ENCODE measurements at regions not wholly inside any gene's neighbourhood (a gene's known extent, or its start where the extent isn't known, plus 50 kb on each side); places are given as distances from the start of the nearest gene placed in this dataset.

GRCh38 chr13:22642088-22642487, 538.7 kb upstream of the SGCG start:
- Histone ChIP-seq H3K9me3 (ENCODE audit: control insufficient read depth in 1 of 2, low read length in 2 of 2) (no peaks in the 10 kb centered on the region), H3K9ac (ENCODE audit: low read depth in 1 of 2, low read length in 2 of 2) (no peak overlapping the region), H3K4me3 (ENCODE audit: low read depth in 1 of 2, low read length in 2 of 2) (no peak overlapping the region), H3K36me3 (ENCODE audit: control insufficient read depth in 1 of 2, insufficient read depth in 2 of 2, low read length in 2 of 2) (no peaks in the 10 kb centered on the region), H3K27ac (ENCODE audit: low read depth, low read length) (no peak overlapping the region), H3K27me3 (ENCODE audit: control insufficient read depth in 1 of 2, insufficient read depth in 2 of 2, low read length in 2 of 2) (no peaks in the 10 kb centered on the region), H3K4me1 (ENCODE audit: control insufficient read depth in 1 of 2, insufficient read depth in 2 of 2, low read length in 2 of 2) (no peaks in the 10 kb centered on the region)

- no peaks in the 10 kb centered on the region for H3K4me1 ChIP-seq (ENCODE audit: control insufficient read depth in 1 of 2, insufficient read depth in 2 of 2, low read length in 2 of 2)
- no peak overlapping the region for H3K9ac ChIP-seq (ENCODE audit: low read depth in 1 of 2, low read length in 2 of 2)
- H3K9me3 ChIP-seq (ENCODE audit: control insufficient read depth in 1 of 2, low read length in 2 of 2), result no peaks in the 10 kb centered on the region
- no peak overlapping the region for H3K27ac ChIP-seq (ENCODE audit: low read depth, low read length)
- H3K36me3 ChIP-seq (ENCODE audit: control insufficient read depth in 1 of 2, insufficient read depth in 2 of 2, low read length in 2 of 2), result no peaks in the 10 kb centered on the region
- no peaks in the 10 kb centered on the region for H3K27me3 ChIP-seq (ENCODE audit: control insufficient read depth in 1 of 2, insufficient read depth in 2 of 2, low read length in 2 of 2)
- no peak overlapping the region for H3K4me3 ChIP-seq (ENCODE audit: low read depth in 1 of 2, low read length in 2 of 2)
Observed at GRCh38 chr13:22644941-22645340, 535.8 kb upstream of the SGCG start.

GRCh38 chr13:22647156-22647850, 533.5 kb upstream of the SGCG start:
- H3K4me1 ChIP-seq (ENCODE audit: control insufficient read depth in 1 of 2, insufficient read depth in 2 of 2, low read length in 2 of 2), result no peaks in the 10 kb centered on the region
- no peaks in the 10 kb centered on the region for H3K36me3 ChIP-seq (ENCODE audit: control insufficient read depth in 1 of 2, insufficient read depth in 2 of 2, low read length in 2 of 2)
- H3K9me3 ChIP-seq (ENCODE audit: control insufficient read depth in 1 of 2, low read length in 2 of 2), result no peaks in the 10 kb centered on the region
- no peak overlapping the region for H3K9ac ChIP-seq (ENCODE audit: low read depth in 1 of 2, low read length in 2 of 2)
- no peak overlapping the region for H3K4me3 ChIP-seq (ENCODE audit: low read depth in 1 of 2, low read length in 2 of 2)
- H3K27me3 ChIP-seq (ENCODE audit: control insufficient read depth in 1 of 2, insufficient read depth in 2 of 2, low read length in 2 of 2), result no peaks in the 10 kb centered on the region
- H3K27ac ChIP-seq (ENCODE audit: low read depth, low read length), result no peak overlapping the region

- Histone ChIP-seq H3K4me1 (ENCODE audit: control insufficient read depth in 1 of 2, insufficient read depth in 2 of 2, low read length in 2 of 2) (no peaks in the 10 kb centered on the region), H3K9me3 (ENCODE audit: control insufficient read depth in 1 of 2, low read length in 2 of 2) (no peaks in the 10 kb centered on the region), H3K27ac (ENCODE audit: low read depth, low read length) (no peak overlapping the region), H3K36me3 (ENCODE audit: control insufficient read depth in 1 of 2, insufficient read depth in 2 of 2, low read length in 2 of 2) (no peaks in the 10 kb centered on the region), H3K27me3 (ENCODE audit: control insufficient read depth in 1 of 2, insufficient read depth in 2 of 2, low read length in 2 of 2) (no peaks in the 10 kb centered on the region), H3K9ac (ENCODE audit: low read depth in 1 of 2, low read length in 2 of 2) (no peak overlapping the region), H3K4me3 (ENCODE audit: low read depth in 1 of 2, low read length in 2 of 2) (no peak overlapping the region)
Observed at GRCh38 chr13:22648320-22648801, 532.4 kb upstream of the SGCG start.

GRCh38 chr13:22652796-22653195, 528.0 kb upstream of the SGCG start:
- Histone ChIP-seq H3K9ac (ENCODE audit: low read depth in 1 of 2, low read length in 2 of 2) (no peak overlapping the region), H3K27ac (ENCODE audit: low read depth, low read length) (no peak overlapping the region), H3K4me3 (ENCODE audit: low read depth in 1 of 2, low read length in 2 of 2) (no peak overlapping the region)

GRCh38 chr13:22653866-22654265, 526.9 kb upstream of the SGCG start:
- Histone ChIP-seq H3K36me3 (ENCODE audit: control insufficient read depth in 1 of 2, insufficient read depth in 2 of 2, low read length in 2 of 2) (no peaks in the 10 kb centered on the region), H3K4me3 (ENCODE audit: low read depth in 1 of 2, low read length in 2 of 2) (no peak overlapping the region), H3K4me1 (ENCODE audit: control insufficient read depth in 1 of 2, insufficient read depth in 2 of 2, low read length in 2 of 2) (no peaks in the 10 kb centered on the region), H3K27ac (ENCODE audit: low read depth, low read length) (no peak overlapping the region), H3K9me3 (ENCODE audit: control insufficient read depth in 1 of 2, low read length in 2 of 2) (no peaks in the 10 kb centered on the region), H3K9ac (ENCODE audit: low read depth in 1 of 2, low read length in 2 of 2) (no peak overlapping the region), H3K27me3 (ENCODE audit: control insufficient read depth in 1 of 2, insufficient read depth in 2 of 2, low read length in 2 of 2) (no peaks in the 10 kb centered on the region)

More at GRCh38 chr13:22652796-22653195, 528.0 kb upstream of the SGCG start:
- no peaks in the 10 kb centered on the region for H3K9me3 ChIP-seq (ENCODE audit: control insufficient read depth in 1 of 2, low read length in 2 of 2)
- no peaks in the 10 kb centered on the region for H3K27me3 ChIP-seq (ENCODE audit: control insufficient read depth in 1 of 2, insufficient read depth in 2 of 2, low read length in 2 of 2)
- no peaks in the 10 kb centered on the region for H3K36me3 ChIP-seq (ENCODE audit: control insufficient read depth in 1 of 2, insufficient read depth in 2 of 2, low read length in 2 of 2)
- H3K4me1 ChIP-seq (ENCODE audit: control insufficient read depth in 1 of 2, insufficient read depth in 2 of 2, low read length in 2 of 2), result no peaks in the 10 kb centered on the region

GRCh38 chr13:22655106-22655852, 525.5 kb upstream of the SGCG start:
- no peaks in the 10 kb centered on the region for H3K27me3 ChIP-seq (ENCODE audit: control insufficient read depth in 1 of 2, insufficient read depth in 2 of 2, low read length in 2 of 2)
- no peaks in the 10 kb centered on the region for H3K4me1 ChIP-seq (ENCODE audit: control insufficient read depth in 1 of 2, insufficient read depth in 2 of 2, low read length in 2 of 2)
- no peak overlapping the region for H3K4me3 ChIP-seq (ENCODE audit: low read depth in 1 of 2, low read length in 2 of 2)
- H3K9ac ChIP-seq (ENCODE audit: low read depth in 1 of 2, low read length in 2 of 2), result no peak overlapping the region
- no peaks in the 10 kb centered on the region for H3K9me3 ChIP-seq (ENCODE audit: control insufficient read depth in 1 of 2, low read length in 2 of 2)
- H3K36me3 ChIP-seq (ENCODE audit: control insufficient read depth in 1 of 2, insufficient read depth in 2 of 2, low read length in 2 of 2), result no peaks in the 10 kb centered on the region
- no peak overlapping the region for H3K27ac ChIP-seq (ENCODE audit: low read depth, low read length)

GRCh38 chr13:22662771-22663170, 518.0 kb upstream of the SGCG start:
- no peaks in the 10 kb centered on the region for H3K4me1 ChIP-seq (ENCODE audit: control insufficient read depth in 1 of 2, insufficient read depth in 2 of 2, low read length in 2 of 2)

GRCh38 chr13:22665506-22665905, 515.3 kb upstream of the SGCG start:
- H3K36me3 ChIP-seq (ENCODE audit: control insufficient read depth in 1 of 2, insufficient read depth in 2 of 2, low read length in 2 of 2), result no peaks in the 10 kb centered on the region
- no peak overlapping the region for H3K9ac ChIP-seq (ENCODE audit: low read depth in 1 of 2, low read length in 2 of 2)
- no peak overlapping the region for H3K4me3 ChIP-seq (ENCODE audit: low read depth in 1 of 2, low read length in 2 of 2)
- no peaks in the 10 kb centered on the region for H3K9me3 ChIP-seq (ENCODE audit: control insufficient read depth in 1 of 2, low read length in 2 of 2)
- no peak overlapping the region for H3K27ac ChIP-seq (ENCODE audit: low read depth, low read length)
- no peaks in the 10 kb centered on the region for H3K27me3 ChIP-seq (ENCODE audit: control insufficient read depth in 1 of 2, insufficient read depth in 2 of 2, low read length in 2 of 2)
- H3K4me1 ChIP-seq (ENCODE audit: control insufficient read depth in 1 of 2, insufficient read depth in 2 of 2, low read length in 2 of 2), result no peaks in the 10 kb centered on the region

More at GRCh38 chr13:22662771-22663170, 518.0 kb upstream of the SGCG start:
- no peak overlapping the region for H3K9ac ChIP-seq (ENCODE audit: low read depth in 1 of 2, low read length in 2 of 2)
- no peaks in the 10 kb centered on the region for H3K27me3 ChIP-seq (ENCODE audit: control insufficient read depth in 1 of 2, insufficient read depth in 2 of 2, low read length in 2 of 2)
- H3K27ac ChIP-seq (ENCODE audit: low read depth, low read length), result no peak overlapping the region
- no peaks in the 10 kb centered on the region for H3K9me3 ChIP-seq (ENCODE audit: control insufficient read depth in 1 of 2, low read length in 2 of 2)
- no peak overlapping the region for H3K4me3 ChIP-seq (ENCODE audit: low read depth in 1 of 2, low read length in 2 of 2)
- no peaks in the 10 kb centered on the region for H3K36me3 ChIP-seq (ENCODE audit: control insufficient read depth in 1 of 2, insufficient read depth in 2 of 2, low read length in 2 of 2)

GRCh38 chr13:22690756-22691155, 490.0 kb upstream of the SGCG start:
- no peaks in the 10 kb centered on the region for H3K36me3 ChIP-seq (ENCODE audit: control insufficient read depth in 1 of 2, insufficient read depth in 2 of 2, low read length in 2 of 2)
- H3K4me3 ChIP-seq (ENCODE audit: low read depth in 1 of 2, low read length in 2 of 2), result no peak overlapping the region
- no peaks in the 10 kb centered on the region for H3K4me1 ChIP-seq (ENCODE audit: control insufficient read depth in 1 of 2, insufficient read depth in 2 of 2, low read length in 2 of 2)
- no peaks in the 10 kb centered on the region for H3K27me3 ChIP-seq (ENCODE audit: control insufficient read depth in 1 of 2, insufficient read depth in 2 of 2, low read length in 2 of 2)
- H3K27ac ChIP-seq (ENCODE audit: low read depth, low read length), result no peak overlapping the region
- peaks cover 3 to 10% of the 10 kb centered on the region in 2 donors for H3K9me3 ChIP-seq (ENCODE audit: control insufficient read depth in 1 of 2, low read length in 2 of 2)
- H3K9ac ChIP-seq (ENCODE audit: low read depth in 1 of 2, low read length in 2 of 2), result no peak overlapping the region

Data from duodenal mucosa (tissue), 2 donors.